Neural cell (in vitro differentiated cells): ENCODE measurements at regions not wholly inside any gene's neighbourhood (a gene's known extent, or its start where the extent isn't known, plus 50 kb on each side); places are given as distances from the start of the nearest gene placed in this dataset.

Experiments
- H2AFZ ChIP-seq: fragments of 200-600, 300-800 bp; sonication (generic), shearing (Covaris generic); 2 replicates; pipeline ENCODE4 v1.6.0; 2014; ENCODE audit warnings: low read depth, mild to moderate bottlenecking, antibody characterized with exemption, low read length, moderate library complexity
- H3F3A ChIP-seq: fragments of 200-600 bp; shearing (Covaris generic); 2 replicates; pipeline ENCODE4 v1.6.1; 2016; ENCODE audit warnings: mild to moderate bottlenecking, moderate library complexity, mixed read lengths, antibody characterized with exemption, low read length; ENCODE audit not compliant: insufficient read depth, poor library complexity, severe bottlenecking
- H3K27ac ChIP-seq: fragments of 200-600, 300-800 bp; sonication (generic), shearing (Covaris generic); 2 replicates; pipeline ENCODE4 v1.5.1; 2014; ENCODE audit warnings: mild to moderate bottlenecking, low read length, moderate library complexity
- H3K27me3 ChIP-seq: fragments of 300-800, 200-600 bp; sonication (generic), shearing (Covaris generic); 2 replicates; pipeline ENCODE4 v1.6.0; 2014; ENCODE audit warnings: mild to moderate bottlenecking, low read depth, low read length, moderate library complexity; ENCODE audit not compliant: insufficient read depth
- H3K36me3 ChIP-seq: fragments of 300-800, 200-600 bp; sonication (generic), shearing (Covaris generic); 2 replicates; pipeline ENCODE4 v1.5.1; 2014; ENCODE audit warnings: mild to moderate bottlenecking, antibody characterized with exemption, low read length, moderate library complexity; ENCODE audit not compliant: insufficient read depth
- H3K4me2 ChIP-seq: fragments of 300-800, 200-600 bp; sonication (generic), shearing (Covaris generic); 2 replicates; pipeline ENCODE4 v1.6.0; 2014; ENCODE audit warnings: mild to moderate bottlenecking, low read length
- H3K4me3 ChIP-seq: fragments of 300-800, 200-600 bp; sonication (generic), shearing (Covaris generic); 2 replicates; pipeline ENCODE4 v1.5.1; 2014; ENCODE audit warnings: mild to moderate bottlenecking, low read length, moderate library complexity
- H3K79me2 ChIP-seq: fragments of 200-600 bp; shearing (Covaris generic); replicated peaks from 2 replicates; pipeline ENCODE4 v1.6.0; 2014; ENCODE audit warnings: mild to moderate bottlenecking, low read length, moderate library complexity; ENCODE audit not compliant: insufficient read depth
- H3K9ac ChIP-seq: fragments of 300-800, 200-600 bp; sonication (generic), shearing (Covaris generic); 2 replicates; pipeline ENCODE4 v1.6.1; 2016; ENCODE audit warnings: mild to moderate bottlenecking, low read length, mixed read lengths
- H3K9me2 ChIP-seq: fragments of 200-600 bp; shearing (Covaris generic); 2 replicates; pipeline ENCODE4 v1.6.1; 2016; ENCODE audit warnings: mild to moderate bottlenecking, low read length, mixed read lengths; ENCODE audit not compliant: insufficient read depth
- H3K9me3 ChIP-seq: fragments of 200-600, 300-800 bp; sonication (generic), shearing (Covaris generic); 2 replicates; pipeline ENCODE4 v1.6.1; 2016; ENCODE audit warnings: mild to moderate bottlenecking, mixed run types, low read length, moderate library complexity, mixed read lengths
- H4K20me1 ChIP-seq: fragments of 200-600 bp; shearing (Covaris generic); 2 replicates; pipeline ENCODE4 v1.6.1; 2016; ENCODE audit warnings: mild to moderate bottlenecking, mixed run types; ENCODE audit not compliant: insufficient read depth
- EP300 ChIP-seq: fragments of 450-650 bp; conservative IDR thresholded peaks from 2 replicates; pipeline ENCODE4 v1.6.1; 2014; ENCODE audit warnings: antibody characterized with exemption, mild to moderate bottlenecking, moderate library complexity; ENCODE audit not compliant: poor library complexity, severe bottlenecking
- EZH2 ChIP-seq: fragments of 200-600, 300-800 bp; shearing (Covaris generic), sonication (generic); IDR thresholded peaks from 2 replicates; pipeline ENCODE4 v1.6.1; 2014; ENCODE audit warnings: antibody characterized with exemption, low read length, borderline replicate concordance, mild to moderate bottlenecking; ENCODE audit not compliant: insufficient read depth, poor library complexity, severe bottlenecking
- MXI1 ChIP-seq: fragments of 450-650 bp; conservative IDR thresholded peaks from 2 replicates; pipeline ENCODE4 v1.6.1; 2014; ENCODE audit warnings: antibody characterized with exemption, mild to moderate bottlenecking; ENCODE audit not compliant: poor library complexity, severe bottlenecking
- POLR2AphosphoS5 ChIP-seq: IDR thresholded peaks from 2 replicates; pipeline ENCODE4 v1.6.1; 2012
- RAD21 ChIP-seq: fragments of 450-650 bp; conservative IDR thresholded peaks from 2 replicates; pipeline ENCODE4 v1.6.1; 2014; ENCODE audit warnings: antibody characterized with exemption, mild to moderate bottlenecking, moderate library complexity
- SMC3 ChIP-seq: fragments of 450-650 bp; conservative IDR thresholded peaks from 2 replicates; pipeline ENCODE4 v1.6.1; 2014; ENCODE audit warnings: antibody characterized with exemption, mild to moderate bottlenecking, moderate library complexity; ENCODE audit not compliant: poor library complexity
- TAF1 ChIP-seq: IDR thresholded peaks from 2 replicates; pipeline ENCODE4 v1.6.1; 2012; ENCODE audit warnings: low read depth
- TF ChIP-seq, protein P1 (sequence below): IDR thresholded peaks from 2 replicates; pipeline ENCODE4 v1.6.1; 2012; ENCODE audit warnings: borderline replicate concordance
- TF ChIP-seq, protein P2 (sequence below): fragments of 450-650 bp; IDR thresholded peaks from 2 replicates; pipeline ENCODE4 v1.5.1; 2014; ENCODE audit warnings: antibody characterized with exemption, mild to moderate bottlenecking, moderate library complexity; ENCODE audit not compliant: poor library complexity, severe bottlenecking

DNA sequence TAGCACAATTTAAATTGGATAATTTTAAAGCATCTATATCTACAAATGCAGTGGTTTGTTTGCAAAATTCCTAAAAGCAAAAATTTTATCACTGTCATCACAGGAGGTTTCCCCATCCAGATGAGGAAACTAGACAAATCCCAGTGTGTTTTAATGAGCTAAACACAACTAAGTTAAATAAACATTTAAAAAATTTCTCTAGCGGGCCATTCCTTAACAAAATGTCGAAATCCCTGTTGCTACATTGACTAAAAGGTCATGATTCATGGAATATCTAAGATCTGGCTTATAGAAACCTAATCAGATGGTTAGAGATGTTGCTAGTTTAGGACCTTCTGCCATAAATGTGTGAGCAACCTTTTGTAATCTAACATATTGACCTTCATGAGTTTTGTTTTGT, 107.3 kb upstream of the BDNF start:
- H3K9ac ChIP-seq, result no peak overlapping the region
- H3K36me3 ChIP-seq, result no peaks in the 10 kb centered on the region
- H2AFZ ChIP-seq, result no peak overlapping the region
- no peak overlapping the region for H3K4me2 ChIP-seq
- H3F3A ChIP-seq, result no peaks in the 10 kb centered on the region
- H3K9me2 ChIP-seq, result no peaks in the 10 kb centered on the region
- no peak overlapping the region for H3K4me3 ChIP-seq
- H3K9me3 ChIP-seq, result no peaks in the 10 kb centered on the region
- H3K27ac ChIP-seq, result no peak overlapping the region
- H3K27me3 ChIP-seq, result no peaks in the 10 kb centered on the region
- TF ChIP-seq SMC3, result no peak
- TF ChIP-seq, protein P1, sequence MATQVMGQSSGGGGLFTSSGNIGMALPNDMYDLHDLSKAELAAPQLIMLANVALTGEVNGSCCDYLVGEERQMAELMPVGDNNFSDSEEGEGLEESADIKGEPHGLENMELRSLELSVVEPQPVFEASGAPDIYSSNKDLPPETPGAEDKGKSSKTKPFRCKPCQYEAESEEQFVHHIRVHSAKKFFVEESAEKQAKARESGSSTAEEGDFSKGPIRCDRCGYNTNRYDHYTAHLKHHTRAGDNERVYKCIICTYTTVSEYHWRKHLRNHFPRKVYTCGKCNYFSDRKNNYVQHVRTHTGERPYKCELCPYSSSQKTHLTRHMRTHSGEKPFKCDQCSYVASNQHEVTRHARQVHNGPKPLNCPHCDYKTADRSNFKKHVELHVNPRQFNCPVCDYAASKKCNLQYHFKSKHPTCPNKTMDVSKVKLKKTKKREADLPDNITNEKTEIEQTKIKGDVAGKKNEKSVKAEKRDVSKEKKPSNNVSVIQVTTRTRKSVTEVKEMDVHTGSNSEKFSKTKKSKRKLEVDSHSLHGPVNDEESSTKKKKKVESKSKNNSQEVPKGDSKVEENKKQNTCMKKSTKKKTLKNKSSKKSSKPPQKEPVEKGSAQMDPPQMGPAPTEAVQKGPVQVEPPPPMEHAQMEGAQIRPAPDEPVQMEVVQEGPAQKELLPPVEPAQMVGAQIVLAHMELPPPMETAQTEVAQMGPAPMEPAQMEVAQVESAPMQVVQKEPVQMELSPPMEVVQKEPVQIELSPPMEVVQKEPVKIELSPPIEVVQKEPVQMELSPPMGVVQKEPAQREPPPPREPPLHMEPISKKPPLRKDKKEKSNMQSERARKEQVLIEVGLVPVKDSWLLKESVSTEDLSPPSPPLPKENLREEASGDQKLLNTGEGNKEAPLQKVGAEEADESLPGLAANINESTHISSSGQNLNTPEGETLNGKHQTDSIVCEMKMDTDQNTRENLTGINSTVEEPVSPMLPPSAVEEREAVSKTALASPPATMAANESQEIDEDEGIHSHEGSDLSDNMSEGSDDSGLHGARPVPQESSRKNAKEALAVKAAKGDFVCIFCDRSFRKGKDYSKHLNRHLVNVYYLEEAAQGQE, result no peak
- TF ChIP-seq POLR2AphosphoS5, result no peak
- H4K20me1 ChIP-seq, result no peaks in the 10 kb centered on the region
- no peaks in the 10 kb centered on the region for H3K79me2 ChIP-seq

DNA sequence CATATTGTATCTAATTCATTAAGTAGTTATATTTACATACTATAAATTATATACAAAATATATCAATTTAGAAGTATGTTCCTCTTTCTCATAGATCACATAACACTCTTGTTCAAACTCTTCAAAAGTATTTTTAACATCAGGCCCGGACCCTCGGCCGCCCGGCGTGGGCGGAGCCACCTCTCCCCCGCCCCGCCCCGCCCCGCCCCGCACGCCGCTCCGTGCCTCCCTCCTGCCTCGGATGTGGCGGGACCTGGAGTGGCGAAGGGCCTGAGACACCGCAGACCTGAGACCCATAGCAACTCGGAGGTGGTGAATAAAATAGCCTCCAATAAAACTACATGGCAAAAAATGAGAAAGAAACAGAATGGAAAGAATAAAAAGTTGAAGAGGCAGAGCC, 105.9 kb upstream of the BDNF start:
- Histone ChIP-seq H3K4me2 (no peak overlapping the region), H3K79me2 (no peaks in the 10 kb centered on the region), H2AFZ (no peak overlapping the region), H3K9me3 (no peaks in the 10 kb centered on the region), H3K9ac (no peak overlapping the region), H3F3A (no peaks in the 10 kb centered on the region), H3K4me3 (no peak overlapping the region), H4K20me1 (no peaks in the 10 kb centered on the region), H3K36me3 (no peaks in the 10 kb centered on the region), H3K9me2 (no peaks in the 10 kb centered on the region), H3K27ac (no peak overlapping the region), H3K27me3 (no peaks in the 10 kb centered on the region)
- TF ChIP-seq RAD21 (no peak), SMC3 (no peak), TAF1 (no peak), EP300 (no peak), MXI1 (no peak), POLR2AphosphoS5 (no peak), EZH2 (no peak)
- TF ChIP-seq, protein P2, sequence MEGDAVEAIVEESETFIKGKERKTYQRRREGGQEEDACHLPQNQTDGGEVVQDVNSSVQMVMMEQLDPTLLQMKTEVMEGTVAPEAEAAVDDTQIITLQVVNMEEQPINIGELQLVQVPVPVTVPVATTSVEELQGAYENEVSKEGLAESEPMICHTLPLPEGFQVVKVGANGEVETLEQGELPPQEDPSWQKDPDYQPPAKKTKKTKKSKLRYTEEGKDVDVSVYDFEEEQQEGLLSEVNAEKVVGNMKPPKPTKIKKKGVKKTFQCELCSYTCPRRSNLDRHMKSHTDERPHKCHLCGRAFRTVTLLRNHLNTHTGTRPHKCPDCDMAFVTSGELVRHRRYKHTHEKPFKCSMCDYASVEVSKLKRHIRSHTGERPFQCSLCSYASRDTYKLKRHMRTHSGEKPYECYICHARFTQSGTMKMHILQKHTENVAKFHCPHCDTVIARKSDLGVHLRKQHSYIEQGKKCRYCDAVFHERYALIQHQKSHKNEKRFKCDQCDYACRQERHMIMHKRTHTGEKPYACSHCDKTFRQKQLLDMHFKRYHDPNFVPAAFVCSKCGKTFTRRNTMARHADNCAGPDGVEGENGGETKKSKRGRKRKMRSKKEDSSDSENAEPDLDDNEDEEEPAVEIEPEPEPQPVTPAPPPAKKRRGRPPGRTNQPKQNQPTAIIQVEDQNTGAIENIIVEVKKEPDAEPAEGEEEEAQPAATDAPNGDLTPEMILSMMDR, result no peak
- TF ChIP-seq, protein P1, result no peak
